ENCODE measurements at regions not wholly inside any gene's neighbourhood (a gene's known extent, or its start where the extent isn't known, plus 50 kb on each side); places are given as distances from the start of the nearest gene placed in this dataset.

- DNase-seq (ENCODE audit: low spot score): no peak
- TF ChIP-seq, protein P1, sequence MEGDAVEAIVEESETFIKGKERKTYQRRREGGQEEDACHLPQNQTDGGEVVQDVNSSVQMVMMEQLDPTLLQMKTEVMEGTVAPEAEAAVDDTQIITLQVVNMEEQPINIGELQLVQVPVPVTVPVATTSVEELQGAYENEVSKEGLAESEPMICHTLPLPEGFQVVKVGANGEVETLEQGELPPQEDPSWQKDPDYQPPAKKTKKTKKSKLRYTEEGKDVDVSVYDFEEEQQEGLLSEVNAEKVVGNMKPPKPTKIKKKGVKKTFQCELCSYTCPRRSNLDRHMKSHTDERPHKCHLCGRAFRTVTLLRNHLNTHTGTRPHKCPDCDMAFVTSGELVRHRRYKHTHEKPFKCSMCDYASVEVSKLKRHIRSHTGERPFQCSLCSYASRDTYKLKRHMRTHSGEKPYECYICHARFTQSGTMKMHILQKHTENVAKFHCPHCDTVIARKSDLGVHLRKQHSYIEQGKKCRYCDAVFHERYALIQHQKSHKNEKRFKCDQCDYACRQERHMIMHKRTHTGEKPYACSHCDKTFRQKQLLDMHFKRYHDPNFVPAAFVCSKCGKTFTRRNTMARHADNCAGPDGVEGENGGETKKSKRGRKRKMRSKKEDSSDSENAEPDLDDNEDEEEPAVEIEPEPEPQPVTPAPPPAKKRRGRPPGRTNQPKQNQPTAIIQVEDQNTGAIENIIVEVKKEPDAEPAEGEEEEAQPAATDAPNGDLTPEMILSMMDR (IDR thresholded peaks at IDR 0.05; ENCODE audit: extremely low read depth, missing control alignments): no peak
Observed at GRCh38 chr5:97364731-97365130, 181.7 kb upstream of the RIOK2 start.

DNA sequence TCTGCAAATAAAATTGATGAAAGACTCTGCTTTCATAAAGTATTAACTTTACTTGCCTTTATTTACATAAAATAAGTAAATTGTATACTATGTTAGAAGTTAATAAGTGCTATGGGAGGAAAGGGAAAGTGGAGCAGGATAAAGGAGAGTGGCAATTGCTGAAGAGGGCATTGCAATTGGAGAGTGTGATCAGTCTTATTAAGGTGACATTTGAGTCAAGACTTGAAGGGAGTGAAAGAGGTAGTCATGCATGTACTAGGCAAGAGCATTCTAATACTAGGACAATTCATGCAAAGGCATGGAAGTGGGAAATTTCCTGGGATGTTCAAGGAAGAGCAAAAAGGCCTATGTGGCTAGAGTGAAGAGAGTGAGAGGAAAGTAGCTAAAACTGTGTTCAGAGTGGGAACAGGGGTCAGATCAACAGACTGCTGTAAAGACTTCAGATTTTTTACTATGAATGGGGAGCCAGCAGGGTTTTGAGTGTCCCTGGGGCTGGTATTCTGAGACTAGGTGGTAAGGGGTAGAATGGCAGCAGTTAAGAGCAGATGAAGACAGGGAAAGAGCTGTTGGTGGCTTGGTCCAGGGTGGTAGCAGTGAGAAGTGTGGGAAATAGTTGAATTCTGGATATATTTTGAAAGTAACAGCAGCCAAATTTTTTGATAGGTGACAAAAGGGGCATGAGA lies 182.3 kb upstream of the RIOK2 start:
- TF ChIP-seq, protein P1 (IDR thresholded peaks at IDR 0.05; ENCODE audit: extremely low read depth, missing control alignments): no peak
- no peak for DNase-seq (ENCODE audit: low spot score)

- TF ChIP-seq, protein P1 (IDR thresholded peaks at IDR 0.05; ENCODE audit: extremely low read depth, missing control alignments): no peak
- no peak for DNase-seq (ENCODE audit: low spot score)
Observed at GRCh38 chr5:97365918-97366317, 182.9 kb upstream of the RIOK2 start.

GRCh38 chr5:97375959-97376358 lies 192.9 kb upstream of the RIOK2 start:
- no peak for DNase-seq (ENCODE audit: low spot score)
- TF ChIP-seq, protein P1 (IDR thresholded peaks at IDR 0.05; ENCODE audit: extremely low read depth, missing control alignments): no peak

GRCh38 chr5:97377582-97377981 lies 194.5 kb upstream of the RIOK2 start:
- TF ChIP-seq, protein P1 (IDR thresholded peaks at IDR 0.05; ENCODE audit: extremely low read depth, missing control alignments): no peak
- no peak for DNase-seq (ENCODE audit: low spot score)

DNA sequence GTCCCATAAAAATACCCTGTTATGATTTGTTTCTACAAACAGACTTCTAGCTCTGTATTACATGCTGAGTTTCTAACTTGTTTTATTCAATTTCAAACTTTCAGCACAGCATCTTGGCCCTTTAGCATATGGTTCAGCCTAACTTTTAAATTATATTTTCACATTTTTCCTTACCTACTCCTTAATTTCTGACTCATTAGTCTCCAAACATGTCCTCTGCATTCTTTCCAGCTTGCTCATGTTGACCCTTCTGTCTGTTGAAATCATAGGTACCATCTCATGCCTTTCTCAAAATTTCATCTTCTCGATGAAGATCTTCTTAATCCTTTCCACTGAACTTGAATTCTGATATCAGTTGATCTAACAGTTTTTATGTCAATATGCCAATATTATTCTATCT lies 200.9 kb upstream of the RIOK2 start:
- DNase-seq (ENCODE audit: low spot score): no peak
- TF ChIP-seq, protein P1 (IDR thresholded peaks at IDR 0.05; ENCODE audit: extremely low read depth, missing control alignments): no peak

DNA sequence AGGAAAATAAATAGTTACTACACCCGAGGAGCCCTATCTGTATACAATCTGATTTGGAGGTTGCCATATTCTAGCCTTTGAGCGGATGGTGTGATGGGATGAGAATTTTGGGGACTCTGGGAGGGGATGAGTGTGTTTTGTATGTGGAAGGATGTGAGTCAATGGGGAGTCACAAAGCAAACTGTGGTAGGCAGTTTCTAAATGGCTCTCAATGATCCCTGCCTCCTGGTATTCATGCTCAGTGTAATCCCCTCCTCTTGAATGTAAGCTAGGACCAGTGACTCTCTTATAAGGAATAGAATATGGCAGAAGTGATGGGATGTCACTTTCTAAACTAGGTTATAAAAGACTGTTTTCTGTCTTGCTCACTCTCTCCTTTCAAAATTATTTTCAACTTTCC lies 205.7 kb upstream of the RIOK2 start:
- no peak for DNase-seq (ENCODE audit: low spot score)
- TF ChIP-seq, protein P1 (IDR thresholded peaks at IDR 0.05; ENCODE audit: extremely low read depth, missing control alignments): no peak

Measured in GM20000 (cell line).